ENCODE measurements at regions not wholly inside any gene's neighbourhood (a gene's known extent, or its start where the extent isn't known, plus 50 kb on each side); places are given as distances from the start of the nearest gene placed in this dataset.

GRCh38 chr2:216575465-216575864 lies 57.8 kb upstream of the IGFBP2 start:
- no peak for DNase-seq (ENCODE audit: low spot score)

- no peak for DNase-seq (ENCODE audit: low spot score)
These were observed 56.6 kb upstream of the IGFBP2 start for GRCh38 chr2:216576616-216577015.

GRCh38 chr2:216578325-216578724 lies 54.9 kb upstream of the IGFBP2 start:
- no peak for DNase-seq (ENCODE audit: low spot score)

- no peak for DNase-seq (ENCODE audit: low spot score)
These were observed 50.1 kb upstream of the IGFBP2 start for GRCh38 chr2:216583147-216583546.

Data from pons (tissue), 1 donor.